ENCODE measurements at regions not wholly inside any gene's neighbourhood (a gene's known extent, or its start where the extent isn't known, plus 50 kb on each side); places are given as distances from the start of the nearest gene placed in this dataset.

GRCh38 chr12:74945771-74946198 lies 263.9 kb downstream of the KCNC2 start:
- DNase-seq (ENCODE audit: low spot score): no peak
- no peak for TF ChIP-seq CTCF (IDR thresholded peaks at IDR 0.05)
- no peaks in the 10 kb centered on the region for H3K4me1 ChIP-seq
- H3K27me3 ChIP-seq: no peaks in the 10 kb centered on the region
- H3K4me3 ChIP-seq: no peak overlapping the region
- H3K27ac ChIP-seq: no peak overlapping the region
- H3K36me3 ChIP-seq: no peaks in the 10 kb centered on the region
- H3K9me3 ChIP-seq: no peaks in the 10 kb centered on the region

- H3K27me3 ChIP-seq: no peaks in the 10 kb centered on the region
- TF ChIP-seq CTCF (IDR thresholded peaks at IDR 0.05): no peak
- no peak overlapping the region for H3K27ac ChIP-seq
- H3K36me3 ChIP-seq: no peaks in the 10 kb centered on the region
- H3K4me1 ChIP-seq: no peaks in the 10 kb centered on the region
- DNase-seq (ENCODE audit: low spot score): no peak
- no peak overlapping the region for H3K4me3 ChIP-seq
- H3K9me3 ChIP-seq: peaks cover 0 to 16% of the 10 kb centered on the region in 2 donors
These were observed 255.9 kb downstream of the KCNC2 start for GRCh38 chr12:74953697-74954096.

GRCh38 chr12:74957231-74957630 lies 252.4 kb downstream of the KCNC2 start:
- H3K4me3 ChIP-seq: no peak overlapping the region
- no peaks in the 10 kb centered on the region for H3K27me3 ChIP-seq
- no peaks in the 10 kb centered on the region for H3K4me1 ChIP-seq
- no peaks in the 10 kb centered on the region for H3K36me3 ChIP-seq
- DNase-seq (ENCODE audit: low spot score): no peak
- no peak overlapping the region for H3K27ac ChIP-seq
- no peak for TF ChIP-seq CTCF (IDR thresholded peaks at IDR 0.05)
- H3K9me3 ChIP-seq: peaks cover 0 to 16% of the 10 kb centered on the region in 2 donors

- H3K27me3 ChIP-seq: no peaks in the 10 kb centered on the region
- H3K4me1 ChIP-seq: no peaks in the 10 kb centered on the region
- H3K9me3 ChIP-seq: peaks cover 0 to 16% of the 10 kb centered on the region in 2 donors
- no peak for TF ChIP-seq CTCF (IDR thresholded peaks at IDR 0.05)
- no peak overlapping the region for H3K4me3 ChIP-seq
- H3K27ac ChIP-seq: no peak overlapping the region
- no peak for DNase-seq (ENCODE audit: low spot score)
- no peaks in the 10 kb centered on the region for H3K36me3 ChIP-seq
These were observed 252.0 kb downstream of the KCNC2 start for GRCh38 chr12:74957634-74958033.

GRCh38 chr12:74959657-74960056 lies 250.0 kb downstream of the KCNC2 start:
- H3K4me3 ChIP-seq: no peak overlapping the region
- no peaks in the 10 kb centered on the region for H3K36me3 ChIP-seq
- TF ChIP-seq CTCF (IDR thresholded peaks at IDR 0.05): no peak
- H3K4me1 ChIP-seq: no peaks in the 10 kb centered on the region
- no peak for DNase-seq (ENCODE audit: low spot score)
- no peaks in the 10 kb centered on the region for H3K27me3 ChIP-seq
- H3K27ac ChIP-seq: no peak overlapping the region
- H3K9me3 ChIP-seq: peaks cover 0 to 16% of the 10 kb centered on the region in 2 donors

- H3K27me3 ChIP-seq: no peaks in the 10 kb centered on the region
- H3K27ac ChIP-seq: no peak overlapping the region
- no peaks in the 10 kb centered on the region for H3K4me1 ChIP-seq
- H3K4me3 ChIP-seq: no peak overlapping the region
- no peaks in the 10 kb centered on the region for H3K9me3 ChIP-seq
- TF ChIP-seq CTCF (IDR thresholded peaks at IDR 0.05): no peak
- H3K36me3 ChIP-seq: no peaks in the 10 kb centered on the region
- DNase-seq (ENCODE audit: low spot score): no peak
These were observed 246.3 kb downstream of the KCNC2 start for GRCh38 chr12:74963304-74963703.

All from right atrium auricular region (tissue), 2 donors.